GM19023 (cell line): ENCODE measurements at regions not wholly inside any gene's neighbourhood (a gene's known extent, or its start where the extent isn't known, plus 50 kb on each side); places are given as distances from the start of the nearest gene placed in this dataset.
"Not testable (repeated sequence)": the region's sequence is repeated elsewhere in the genome, so short reads cannot be mapped to it uniquely, and the experiment has no call there.

Source experiments
- ATAC-seq: cut with Tn5 transposase; IDR thresholded peaks from one replicate; pipeline ENCODE4 v1.9.1; 2021; ENCODE audit warnings: mild to moderate bottlenecking, moderate library complexity; ENCODE audit not compliant: unreplicated experiment

DNA sequence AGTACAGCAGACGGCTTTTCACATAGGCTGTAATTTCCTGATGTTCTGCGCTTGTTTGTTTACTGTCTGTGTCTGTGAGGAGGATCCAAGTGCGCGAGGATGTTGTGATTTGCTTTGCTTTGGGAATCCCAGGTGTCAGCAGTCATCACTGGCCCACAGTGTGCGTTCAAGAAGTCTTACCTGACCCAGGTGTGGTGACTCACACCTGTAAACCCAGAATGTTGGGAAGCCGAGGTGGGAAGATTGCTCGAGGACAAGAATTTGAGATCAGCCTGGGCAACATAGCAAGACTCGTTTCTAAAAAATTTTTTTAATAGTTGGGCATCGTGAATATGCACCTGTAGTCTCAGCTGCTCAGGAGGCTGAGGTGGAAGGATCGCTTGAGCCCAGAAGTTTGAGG is 110.7 kb downstream of the CRLF3 start:
- not testable (repeated sequence) for ATAC-seq

DNA sequence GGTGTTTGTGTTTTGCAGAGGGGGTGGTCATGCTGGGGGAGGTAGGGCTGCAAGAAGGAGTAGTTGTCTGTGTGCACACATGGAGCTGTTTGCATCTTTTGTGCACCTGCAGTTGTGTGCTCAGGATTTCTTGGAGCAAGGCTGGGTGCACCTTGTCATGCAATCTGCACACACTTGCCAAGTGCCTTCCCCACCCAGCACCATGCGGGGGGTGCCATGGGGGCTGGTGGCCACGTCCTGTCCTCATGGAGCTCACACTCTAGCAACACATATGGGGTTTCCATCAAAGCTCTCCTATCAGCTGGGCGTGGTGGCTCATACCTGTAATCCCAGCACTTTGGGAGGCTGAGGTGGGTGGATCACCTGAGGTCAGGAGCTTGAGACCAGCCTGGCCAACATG is 111.6 kb downstream of the CRLF3 start:
- ATAC-seq: not testable (repeated sequence)

DNA sequence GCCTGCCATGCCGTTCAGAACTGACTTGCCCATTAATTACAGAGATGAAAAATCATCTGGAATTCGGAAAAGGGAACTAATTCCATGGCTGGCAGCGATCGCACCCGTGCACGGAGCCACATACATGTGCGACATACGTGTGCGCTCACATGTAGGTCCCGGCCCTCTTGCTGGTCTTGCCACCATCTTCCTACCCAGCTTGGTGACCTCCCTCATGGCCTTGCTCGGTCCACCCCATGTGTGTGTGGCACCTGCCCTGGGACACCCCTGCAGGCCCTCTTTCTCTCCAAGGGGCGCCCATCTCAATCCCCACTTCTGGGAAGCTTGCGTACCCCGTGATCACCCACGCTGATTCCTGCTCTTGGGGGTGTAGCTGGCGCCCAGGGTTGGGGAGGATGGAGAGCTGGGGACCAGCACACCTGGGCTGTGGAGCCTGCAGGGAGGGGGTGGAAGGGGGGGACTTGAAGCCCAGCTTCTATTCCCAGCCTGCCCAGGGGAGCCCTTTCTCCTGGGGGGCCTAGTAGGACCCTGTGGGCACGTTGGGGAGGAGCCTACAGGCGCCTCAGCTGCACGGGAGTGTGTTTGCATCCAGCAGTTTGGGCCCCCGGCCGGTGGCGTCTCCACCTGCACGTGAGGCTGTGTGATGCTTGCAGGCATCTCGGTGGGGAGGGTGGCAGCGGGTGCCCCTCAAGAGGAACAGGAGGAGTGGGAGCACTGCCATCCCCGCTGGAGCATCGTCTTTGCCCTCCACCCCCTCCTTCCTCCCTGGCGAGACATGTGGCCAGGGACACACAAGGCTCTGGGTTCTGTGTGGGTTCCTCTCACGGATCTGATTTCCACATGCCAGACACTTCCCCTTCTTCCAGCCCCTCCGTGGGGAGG is 112.6 kb downstream of the CRLF3 start:
- not testable (repeated sequence) for ATAC-seq

GRCh38 chr17:30711176-30711575 is 113.3 kb downstream of the CRLF3 start:
- not testable (repeated sequence) for ATAC-seq

GRCh38 chr17:30710276-30711088 is 114.0 kb downstream of the CRLF3 start:
- ATAC-seq: not testable (repeated sequence)

DNA sequence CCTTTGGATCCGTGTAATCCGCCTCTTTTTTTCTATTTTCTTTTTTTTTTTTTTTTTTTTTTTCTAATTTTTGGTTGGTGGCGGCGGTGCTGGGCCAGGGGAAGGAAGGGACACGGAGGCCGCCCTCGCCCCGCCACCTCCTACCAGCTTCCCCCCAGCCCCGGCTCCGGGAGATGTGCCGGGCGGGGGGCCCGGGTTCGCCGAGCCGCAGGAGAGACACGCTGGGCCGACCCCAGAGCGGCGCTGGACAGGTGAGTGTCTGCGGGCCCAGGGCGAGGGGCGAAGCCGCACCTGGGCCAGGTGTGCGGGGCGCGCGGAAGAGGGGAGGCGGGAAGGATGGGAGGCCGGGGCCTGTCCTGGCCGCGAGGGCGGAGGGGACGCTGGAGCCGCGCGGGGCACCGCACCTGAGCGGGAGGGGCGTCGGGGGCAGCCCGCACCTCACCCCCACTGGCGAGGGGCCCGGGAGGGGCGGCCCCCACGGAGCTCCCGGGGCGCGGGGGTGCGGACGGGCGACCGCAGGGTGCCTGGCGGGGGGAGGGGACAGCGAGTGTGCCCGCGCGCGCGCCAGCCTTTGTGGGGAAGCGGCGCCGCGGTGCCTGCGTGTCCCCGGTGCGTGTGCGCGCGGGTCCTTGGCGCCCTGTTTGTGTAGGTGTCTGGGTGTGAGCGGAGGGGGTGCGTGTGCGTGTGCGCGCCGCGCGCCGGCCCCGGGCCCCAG is 114.8 kb downstream of the CRLF3 start:
- ATAC-seq: not testable (repeated sequence)

DNA sequence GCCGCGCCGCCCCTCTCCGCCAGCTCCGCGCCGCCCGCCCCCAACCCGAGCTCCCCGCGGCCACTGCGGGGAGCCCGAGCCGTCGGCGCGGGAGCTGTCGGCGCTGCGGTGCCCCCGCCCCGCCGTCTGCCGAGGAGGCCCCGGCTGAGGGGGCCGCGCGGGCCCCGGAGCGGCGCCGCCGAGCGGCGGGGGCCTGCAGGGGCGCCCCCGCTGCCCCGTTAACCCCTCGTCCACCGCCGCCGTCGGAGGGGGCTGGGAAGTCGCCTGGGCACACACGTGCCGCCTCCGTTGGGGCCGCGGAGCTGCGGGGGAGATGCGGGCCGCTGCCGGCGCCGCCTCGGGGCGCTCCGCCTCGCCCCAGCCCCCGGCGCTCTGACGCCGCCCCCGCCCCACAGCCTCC is 115.4 kb downstream of the CRLF3 start:
- not testable (repeated sequence) for ATAC-seq

GRCh38 chr17:30708241-30709078 is 116.0 kb downstream of the CRLF3 start:
- ATAC-seq: not testable (repeated sequence)

GRCh38 chr17:30707724-30708240 is 116.7 kb downstream of the CRLF3 start:
- ATAC-seq: not testable (repeated sequence)

DNA sequence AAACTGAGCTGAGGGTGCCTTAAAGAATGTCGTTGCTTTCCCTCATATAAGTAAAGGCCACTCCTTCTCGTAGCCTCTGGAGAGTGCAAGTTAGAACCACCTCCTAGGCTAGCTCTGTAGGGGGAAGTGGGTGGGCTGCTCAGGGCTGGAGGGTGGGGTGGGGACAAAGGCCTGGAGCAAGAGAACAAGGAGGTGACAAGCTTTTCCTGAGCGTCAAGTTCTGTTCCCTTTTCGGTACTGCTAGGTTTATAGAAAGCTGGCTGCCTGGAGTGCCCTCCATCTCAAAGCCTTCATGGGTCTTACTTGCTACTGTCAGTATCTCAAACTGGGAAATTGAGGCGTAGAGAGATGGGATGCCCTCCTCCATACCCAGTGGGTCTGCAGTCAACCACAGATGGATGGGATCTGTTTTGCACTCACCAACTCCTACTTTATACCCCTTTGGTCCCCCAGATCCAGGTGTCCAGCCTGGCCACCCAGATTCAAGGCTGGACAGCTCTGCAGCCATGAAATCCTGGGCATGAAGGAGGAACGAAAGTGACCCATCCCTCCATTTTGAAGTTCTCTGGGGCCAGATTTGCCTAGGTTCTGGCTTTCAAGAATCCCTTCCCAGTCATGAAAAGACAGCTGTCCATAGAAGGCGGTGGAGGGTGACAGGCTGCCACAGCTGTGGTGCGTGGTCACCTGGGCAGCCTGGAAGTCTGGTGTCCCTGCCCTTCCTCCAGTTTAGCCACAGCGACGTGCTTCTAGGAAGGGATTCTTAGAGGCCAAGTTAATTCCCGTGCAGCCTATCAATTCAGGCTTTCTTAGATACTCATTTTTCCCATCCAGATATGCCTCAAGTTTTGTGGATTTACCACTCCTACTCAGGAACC is 117.8 kb downstream of the CRLF3 start:
- not testable (repeated sequence) for ATAC-seq

- ATAC-seq: not testable (repeated sequence)
Measured at GRCh38 chr17:30706004-30706403, 118.5 kb downstream of the CRLF3 start.

- no peak for ATAC-seq
Measured at GRCh38 chr17:30701498-30701989, 122.9 kb downstream of the CRLF3 start.

- ATAC-seq: not testable (repeated sequence)
Measured at GRCh38 chr17:30700833-30701232, 123.7 kb downstream of the CRLF3 start.

- ATAC-seq: not testable (repeated sequence)
Measured at GRCh38 chr17:30697619-30698460, 126.7 kb downstream of the CRLF3 start.

DNA sequence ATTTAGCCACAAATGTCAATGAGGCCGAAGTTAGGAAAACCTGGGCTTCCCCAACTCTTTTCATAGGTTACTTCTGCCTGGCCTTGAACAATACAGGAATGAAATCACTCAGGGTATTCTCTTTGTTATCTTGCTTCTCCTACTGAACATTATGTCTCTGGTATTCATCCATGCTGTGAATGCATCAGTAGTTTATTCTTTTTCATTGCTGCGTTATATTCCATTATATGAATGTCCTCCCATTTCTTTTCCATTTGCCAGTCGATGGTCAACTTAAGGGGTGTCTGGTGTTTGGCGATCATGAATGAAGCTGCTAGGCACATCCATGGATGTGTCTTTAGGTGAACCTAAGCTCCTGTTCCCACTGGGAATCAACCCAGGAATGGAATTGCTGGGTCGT is 128.3 kb downstream of the CRLF3 start:
- ATAC-seq: no peak

- ATAC-seq: not testable (repeated sequence)
Measured at GRCh38 chr17:30695265-30695811, 129.2 kb downstream of the CRLF3 start.

GRCh38 chr17:30693772-30694171 is 130.7 kb downstream of the CRLF3 start:
- not testable (repeated sequence) for ATAC-seq
